CD4-positive, alpha-beta T cell (primary cell): ENCODE measurements at regions not wholly inside any gene's neighbourhood (a gene's known extent, or its start where the extent isn't known, plus 50 kb on each side); places are given as distances from the start of the nearest gene placed in this dataset.

Source experiments
- ATAC-seq: fragments of 200-7000 bp; cut with Tn5 transposase; one replicate; pipeline ENCODE4 v1.10.0; 2022; ENCODE audit warnings: mild to moderate bottlenecking; ENCODE audit not compliant: poor library complexity
- CTCF ChIA-PET: fragments of 350-600 bp; sonication (Branson Sonifier 250); formaldehyde crosslinking; loops from one replicate; lab custom pipeline; 2021; ENCODE audit warnings: antibody characterized with exemption, inconsistent platforms; lab: Charles Lee
- POLR2A ChIA-PET: fragments of 350-600 bp; sonication (Branson Sonifier 250); formaldehyde crosslinking; loops from one replicate; lab custom pipeline; 2021; ENCODE audit warnings: antibody characterized with exemption, inconsistent platforms; lab: Charles Lee
- DNase-seq, 14 experiments: peaks; one replicate each; pipeline ENCODE4 v3.0.0-alpha.2; 2013 to 2020; ENCODE audit warnings: mixed read lengths in 2 of 14
- H3K27ac ChIP-seq, 2 donors: one replicate each; pipeline versions ENCODE4 v1.5.1 to v1.7.0; 2013; ENCODE audit warnings: low read length in 2 of 2, low read depth in 1 of 2, mild to moderate bottlenecking in 1 of 2
- H3K27me3 ChIP-seq, 2 experiments: 1 replicate in 1 of 2; 2 replicates in 1 of 2; pipeline versions ENCODE4 v1.6.1 to v1.7.0; 2013; ENCODE audit warnings: low read length in 2 of 2, control low read depth in 1 of 2, mild to moderate bottlenecking in 1 of 2, moderate library complexity in 1 of 2; ENCODE audit not compliant: insufficient read depth in 2 of 2, control insufficient read depth in 1 of 2
- H3K36me3 ChIP-seq: one replicate; pipeline ENCODE4 v1.6.1; 2013; ENCODE audit warnings: low read length, control low read depth; ENCODE audit not compliant: insufficient read depth
- H3K4me1 ChIP-seq: one replicate; pipeline ENCODE4 v1.6.1; 2013; ENCODE audit warnings: low read length, control low read depth; ENCODE audit not compliant: insufficient read depth
- H3K4me3 ChIP-seq: one replicate; pipeline ENCODE4 v1.5.1; 2013; ENCODE audit warnings: mild to moderate bottlenecking, low read length, moderate library complexity
- H3K9me3 ChIP-seq, 2 experiments: 1 replicate in 1 of 2; 2 replicates in 1 of 2; pipeline versions ENCODE4 v1.6.1 to v1.7.0; 2013; ENCODE audit warnings: low read length in 2 of 2, mild to moderate bottlenecking in 2 of 2, control low read depth in 1 of 2, moderate library complexity in 1 of 2; ENCODE audit not compliant: control insufficient read depth in 1 of 2, insufficient read depth in 1 of 2
- H3K27ac Mint-ChIP-seq: one replicate; pipeline ENCODE4 v1.8.0; 2020; ENCODE audit warnings: mixed read lengths
- H3K27me3 Mint-ChIP-seq: one replicate; pipeline ENCODE4 v1.8.0; 2021; ENCODE audit warnings: mixed read lengths
- H3K36me3 Mint-ChIP-seq: one replicate; pipeline ENCODE4 v1.8.0; 2021; ENCODE audit warnings: low read depth, mixed read lengths
- H3K4me1 Mint-ChIP-seq: one replicate; pipeline ENCODE4 v1.8.0; 2021; ENCODE audit warnings: low read depth, mixed read lengths
- H3K4me3 Mint-ChIP-seq: one replicate; pipeline ENCODE4 v1.8.0; 2020; ENCODE audit warnings: mild to moderate bottlenecking, mixed read lengths
- H3K9me3 Mint-ChIP-seq: one replicate; pipeline ENCODE4 v1.8.0; 2020; ENCODE audit warnings: mixed read lengths
- CTCF ChIP-seq: fragments of 200-600 bp; IDR thresholded peaks from one replicate; pipeline ENCODE4 v1.8.0; 2022; ENCODE audit warnings: antibody characterized with exemption, mild to moderate bottlenecking
- intact Hi-C, 2 experiments: fragments of 100-400 bp; cut with DNase I in 1 of 2; cut with micrococcal nuclease in 1 of 2; formaldehyde crosslinking; loops; one replicate each; pipeline versions ENCODE4 v1.15.1 to v1.9.0; 2023 to 2025; cut with DNase I, micrococcal nuclease

- ATAC-seq, result no peak
- no peaks in the 10 kb centered on the region for H3K4me1 ChIP-seq
- peaks cover 6% of the 10 kb centered on the region for H3K27me3 Mint-ChIP-seq
- ChIA-PET POLR2A (no interaction called here), CTCF (no interaction called here)
- H3K36me3 Mint-ChIP-seq, result no peaks in the 10 kb centered on the region
- H3K27ac ChIP-seq, result no peak overlapping the region
- no peak overlapping the region for H3K4me3 Mint-ChIP-seq
- no peaks in the 10 kb centered on the region for H3K4me1 Mint-ChIP-seq
- no peak overlapping the region for H3K4me3 ChIP-seq
- no peaks in the 10 kb centered on the region for H3K9me3 Mint-ChIP-seq
- no peaks in the 10 kb centered on the region for H3K27me3 ChIP-seq
- H3K36me3 ChIP-seq, result no peaks in the 10 kb centered on the region
- no peak overlapping the region for H3K27ac Mint-ChIP-seq
- no peak for DNase-seq
- no peaks in the 10 kb centered on the region for H3K9me3 ChIP-seq
- TF ChIP-seq CTCF, result no peak
- intact Hi-C loops, result no loop called here
These were observed 59.6 kb upstream of the G2E3 start for GRCh38 chr14:30499358-30499757.

GRCh38 chr14:30500222-30500621, 58.7 kb upstream of the G2E3 start:
- no peaks in the 10 kb centered on the region for H3K4me1 Mint-ChIP-seq

GRCh38 chr14:30507209-30507608, 51.7 kb upstream of the G2E3 start:
- ChIA-PET CTCF (no interaction called here), POLR2A (no interaction called here)
- Histone ChIP-seq H3K27me3 (peaks cover 0 to 7% of the 10 kb centered on the region in 2 experiments), H3K4me1 (no peaks in the 10 kb centered on the region), H3K4me3 (no peak overlapping the region), H3K9me3 (no peaks in the 10 kb centered on the region), H3K27ac (no peak overlapping the region), H3K36me3 (no peaks in the 10 kb centered on the region)
- H3K9me3 Mint-ChIP-seq, result no peaks in the 10 kb centered on the region
- H3K27ac Mint-ChIP-seq, result no peak overlapping the region
- no peak overlapping the region for H3K4me3 Mint-ChIP-seq
- H3K4me1 Mint-ChIP-seq, result no peaks in the 10 kb centered on the region
- no peak for TF ChIP-seq CTCF
- no peaks in the 10 kb centered on the region for H3K36me3 Mint-ChIP-seq
- no peak for DNase-seq
- no peak for ATAC-seq
- intact Hi-C loops, result no loop called here
- peaks cover 41% of the 10 kb centered on the region for H3K27me3 Mint-ChIP-seq

More at GRCh38 chr14:30500222-30500621, 58.7 kb upstream of the G2E3 start:
- no peaks in the 10 kb centered on the region for H3K4me1 ChIP-seq
- no peak for DNase-seq
- TF ChIP-seq CTCF, result no peak
- no peaks in the 10 kb centered on the region for H3K27me3 Mint-ChIP-seq
- H3K27ac Mint-ChIP-seq, result no peak overlapping the region
- intact Hi-C loops, result no loop called here
- H3K27me3 ChIP-seq, result no peaks in the 10 kb centered on the region
- no peaks in the 10 kb centered on the region for H3K36me3 Mint-ChIP-seq
- H3K36me3 ChIP-seq, result no peaks in the 10 kb centered on the region
- no peak overlapping the region for H3K4me3 ChIP-seq
- no peak overlapping the region for H3K4me3 Mint-ChIP-seq
- H3K27ac ChIP-seq, result no peak overlapping the region
- ATAC-seq, result no peak
- no peaks in the 10 kb centered on the region for H3K9me3 ChIP-seq
- ChIA-PET POLR2A (no interaction called here), CTCF (no interaction called here)
- no peaks in the 10 kb centered on the region for H3K9me3 Mint-ChIP-seq
